VCaP (cell line): ENCODE measurements at regions not wholly inside any gene's neighbourhood (a gene's known extent, or its start where the extent isn't known, plus 50 kb on each side); places are given as distances from the start of the nearest gene placed in this dataset.

Source experiments
- H3K27ac ChIP-seq: fragments of 450-650 bp; 2 replicates; pipeline ENCODE4 v1.5.1; 2017
- CTCF ChIP-seq: fragments of 450-650 bp; conservative IDR thresholded peaks from 2 replicates; pipeline ENCODE4 v1.5.1; 2017; ENCODE audit warnings: mild to moderate bottlenecking, moderate library complexity

- no peak overlapping the region for H3K27ac ChIP-seq
- no peak for TF ChIP-seq CTCF
Observed at GRCh38 chr3:90041995-90042394, 934.6 kb downstream of the EPHA3 start.

GRCh38 chr3:90043287-90043686, 935.9 kb downstream of the EPHA3 start:
- H3K27ac ChIP-seq = no peak overlapping the region
- TF ChIP-seq CTCF = no peak

- no peak for TF ChIP-seq CTCF
- H3K27ac ChIP-seq = no peak overlapping the region
Observed at GRCh38 chr3:90044084-90044816, 936.8 kb downstream of the EPHA3 start.

GRCh38 chr3:90052425-90052950, 945.1 kb downstream of the EPHA3 start:
- H3K27ac ChIP-seq = no peak overlapping the region
- no peak for TF ChIP-seq CTCF

GRCh38 chr3:90054311-90054710, 946.9 kb downstream of the EPHA3 start:
- TF ChIP-seq CTCF = no peak
- H3K27ac ChIP-seq = no peak overlapping the region

GRCh38 chr3:90055666-90056065, 948.2 kb downstream of the EPHA3 start:
- no peak overlapping the region for H3K27ac ChIP-seq
- no peak for TF ChIP-seq CTCF

GRCh38 chr3:90056281-90057032, 949.0 kb downstream of the EPHA3 start:
- TF ChIP-seq CTCF = no peak
- H3K27ac ChIP-seq = no peak overlapping the region
